Small intestine (tissue), 7 donors: ENCODE measurements at regions not wholly inside any gene's neighbourhood (a gene's known extent, or its start where the extent isn't known, plus 50 kb on each side); places are given as distances from the start of the nearest gene placed in this dataset.
"Not testable (repeated sequence)": the region's sequence is repeated elsewhere in the genome, so short reads cannot be mapped to it uniquely, and the experiment has no call there.

ENCODE experiments used
- DNase-seq, 2 donors: peaks; one replicate each; pipeline versions ENCODE4 v3.0.0 to v3.0.0-alpha.2; 2013
- FAIRE-seq: peaks from 2 replicates; lab custom pipeline; 2012; peaks lifted over from hg19 to GRCh38; lab: Jason Lieb, UNC
- H3K27ac ChIP-seq, 3 donors: one replicate each; pipeline ENCODE4 v1.5.1; 2013; ENCODE audit warnings: low read length in 2 of 3, mild to moderate bottlenecking in 2 of 3, control low read depth in 1 of 3, inconsistent platforms in 1 of 3, low read depth in 1 of 3, moderate library complexity in 1 of 3
- H3K27me3 ChIP-seq, 3 donors: one replicate each; pipeline ENCODE4 v1.6.1; 2013; ENCODE audit warnings: low read length in 3 of 3, inconsistent platforms in 1 of 3; ENCODE audit not compliant: control insufficient read depth in 3 of 3, insufficient read depth in 3 of 3
- H3K36me3 ChIP-seq, 3 donors: one replicate each; pipeline ENCODE4 v1.6.1; 2013; ENCODE audit warnings: low read length in 3 of 3, inconsistent platforms in 1 of 3, low read depth in 1 of 3, mild to moderate bottlenecking in 1 of 3, moderate library complexity in 1 of 3; ENCODE audit not compliant: control insufficient read depth in 3 of 3, insufficient read depth in 2 of 3
- H3K4me1 ChIP-seq, 3 donors: one replicate each; pipeline ENCODE4 v1.6.1; 2013; ENCODE audit warnings: low read length in 2 of 3, inconsistent platforms in 1 of 3, low read depth in 1 of 3, mild to moderate bottlenecking in 1 of 3, moderate library complexity in 1 of 3; ENCODE audit not compliant: control insufficient read depth in 3 of 3, insufficient read depth in 2 of 3
- H3K4me3 ChIP-seq, 3 donors: one replicate each; pipeline ENCODE4 v1.5.1; 2013; ENCODE audit warnings: low read length in 3 of 3, control low read depth in 1 of 3, inconsistent platforms in 1 of 3, low read depth in 1 of 3, mild to moderate bottlenecking in 1 of 3, moderate library complexity in 1 of 3
- H3K9me3 ChIP-seq, 2 donors: one replicate each; pipeline ENCODE4 v1.6.1; 2013; ENCODE audit warnings: low read depth in 1 of 2, low read length in 1 of 2; ENCODE audit not compliant: control insufficient read depth in 2 of 2, insufficient read depth in 1 of 2
- WGBS, 3 donors: extraction: QIAGEN DNeasy Blood & Tissue Kit; methylation state at CpG; one replicate each; pipeline ENCODE4 v1.1.7; 2013; 5-methylcytosine and 5-hydroxymethylcytosine counted together
- donor health status: healthy with polysubstance abuse.
- donor health status: control.
- donor health status: control.
- donor health status: Bipolar disorder and iron deficiency.
- donor health status: healthy.

- H3K4me3 ChIP-seq, result peak overlapping the region in 2 of 3 donors; percentile 41 to 49
- peak overlapping the region in 1 of 3 donors; percentile 51 for H3K27ac ChIP-seq
- H3K27me3 ChIP-seq, result peaks cover 0 to 7% (median 0%) of the 10 kb centered on the region in 3 donors
- 0 to 1% (median 1%) methylated on average over 19 to 31 of the region's 31 CpGs for WGBS, 3 donors
- no peaks in the 10 kb centered on the region for H3K4me1 ChIP-seq
- DNase-seq (peak; percentile 64 to 71), FAIRE-seq (no peak)
- H3K9me3 ChIP-seq, result peaks cover 0 to 5% of the 10 kb centered on the region in 2 donors
- H3K36me3 ChIP-seq, result no peaks in the 10 kb centered on the region
Observed at GRCh38 chr14:70254476-70254961, 65.8 kb upstream of the SLC8A3 start.

GRCh38 chr14:70253547-70253946 lies 64.8 kb upstream of the SLC8A3 start:
- not testable (repeated sequence) for FAIRE-seq, H3K27me3 ChIP-seq, H3K4me1 ChIP-seq, H3K4me3 ChIP-seq, H3K27ac ChIP-seq, H3K9me3 ChIP-seq, H3K36me3 ChIP-seq, DNase-seq
- 93 to 94% (median 94%) methylated on average over 4 of the region's 4 CpGs for WGBS, 3 donors

GRCh38 chr14:70245026-70245425 lies 56.3 kb upstream of the SLC8A3 start:
- H3K27ac ChIP-seq, result no peak overlapping the region
- WGBS, 3 donors, result 82 to 90% (median 86%) methylated on average over 2 of the region's 2 CpGs
- H3K4me1 ChIP-seq, result no peaks in the 10 kb centered on the region
- FAIRE-seq (no peak), DNase-seq (no peak)
- no peaks in the 10 kb centered on the region for H3K9me3 ChIP-seq
- no peaks in the 10 kb centered on the region for H3K27me3 ChIP-seq
- no peak overlapping the region for H3K4me3 ChIP-seq
- H3K36me3 ChIP-seq, result no peaks in the 10 kb centered on the region

GRCh38 chr14:70239802-70240201 lies 51.1 kb upstream of the SLC8A3 start:
- WGBS, 3 donors, result 52 to 56% (median 55%) methylated on average over 3 of the region's 3 CpGs
- Histone ChIP-seq H3K27me3 (no peaks in the 10 kb centered on the region), H3K9me3 (no peaks in the 10 kb centered on the region), H3K4me3 (no peak overlapping the region), H3K4me1 (no peaks in the 10 kb centered on the region), H3K27ac (no peak overlapping the region), H3K36me3 (no peaks in the 10 kb centered on the region)
- DNase-seq (no peak), FAIRE-seq (no peak)

GRCh38 chr14:70238635-70239034 lies 49.9 kb upstream of the SLC8A3 start:
- DNase-seq, H3K9me3 ChIP-seq, H3K4me1 ChIP-seq: not testable (repeated sequence)

More at GRCh38 chr14:70238635-70239034, 49.9 kb upstream of the SLC8A3 start:
- 27 to 62% (median 50%) methylated on average over 1 of the region's 1 CpG for WGBS, 3 donors
- H3K27ac ChIP-seq, H3K36me3 ChIP-seq, H3K4me3 ChIP-seq, H3K27me3 ChIP-seq, FAIRE-seq: not testable (repeated sequence)
